GM21390 (cell line): ENCODE measurements at regions not wholly inside any gene's neighbourhood (a gene's known extent, or its start where the extent isn't known, plus 50 kb on each side); places are given as distances from the start of the nearest gene placed in this dataset.

Experiments
- ATAC-seq: cut with Tn5 transposase; IDR thresholded peaks from one replicate; pipeline ENCODE4 v1.9.1; 2021; ENCODE audit not compliant: unreplicated experiment

- no peak for ATAC-seq
Measured at GRCh38 chr16:9248162-9248561, 156.7 kb downstream of the HAPSTR1 start.

- ATAC-seq, result no peak
Measured at GRCh38 chr16:9249534-9249933, 158.1 kb downstream of the HAPSTR1 start.

- ATAC-seq, result no peak
Measured at GRCh38 chr16:9251026-9251425, 159.6 kb downstream of the HAPSTR1 start.

- ATAC-seq, result no peak
Measured at GRCh38 chr16:9254863-9255262, 163.4 kb downstream of the HAPSTR1 start.

- no peak for ATAC-seq
Measured at GRCh38 chr16:9256196-9256595, 164.8 kb downstream of the HAPSTR1 start.

- ATAC-seq, result no peak
Measured at GRCh38 chr16:9257843-9258242, 166.4 kb downstream of the HAPSTR1 start.

GRCh38 chr16:9258423-9259051 is 167.1 kb downstream of the HAPSTR1 start:
- ATAC-seq, result no peak

- no peak for ATAC-seq
Measured at GRCh38 chr16:9259914-9260608, 168.6 kb downstream of the HAPSTR1 start.

GRCh38 chr16:9260666-9261065 is 169.2 kb downstream of the HAPSTR1 start:
- no peak for ATAC-seq

- no peak for ATAC-seq
Measured at GRCh38 chr16:9261376-9261775, 169.9 kb downstream of the HAPSTR1 start.

GRCh38 chr16:9262941-9263715 is 171.7 kb downstream of the HAPSTR1 start:
- ATAC-seq, result no peak

GRCh38 chr16:9264067-9264466 is 172.6 kb downstream of the HAPSTR1 start:
- no peak for ATAC-seq

- no peak for ATAC-seq
Measured at GRCh38 chr16:9268446-9268845, 177.0 kb downstream of the HAPSTR1 start.

- ATAC-seq, result no peak
Measured at GRCh38 chr16:9270424-9270823, 179.0 kb downstream of the HAPSTR1 start.

- ATAC-seq, result no peak
Measured at GRCh38 chr16:9270941-9271340, 179.5 kb downstream of the HAPSTR1 start.

- no peak for ATAC-seq
Measured at GRCh38 chr16:9271841-9272240, 180.4 kb downstream of the HAPSTR1 start.

GRCh38 chr16:9275377-9275776 is 183.9 kb downstream of the HAPSTR1 start:
- no peak for ATAC-seq

- ATAC-seq, result no peak
Measured at GRCh38 chr16:9275816-9276354, 184.4 kb downstream of the HAPSTR1 start.

GRCh38 chr16:9279291-9280068 is 188.0 kb downstream of the HAPSTR1 start:
- no peak for ATAC-seq

GRCh38 chr16:9280069-9280466 is 188.6 kb downstream of the HAPSTR1 start:
- no peak for ATAC-seq

- ATAC-seq, result no peak
Measured at GRCh38 chr16:9286930-9287329, 195.5 kb downstream of the HAPSTR1 start.
